HG03521 (cell line): ENCODE measurements at regions not wholly inside any gene's neighbourhood (a gene's known extent, or its start where the extent isn't known, plus 50 kb on each side); places are given as distances from the start of the nearest gene placed in this dataset.
"Not testable (repeated sequence)": the region's sequence is repeated elsewhere in the genome, so short reads cannot be mapped to it uniquely, and the experiment has no call there.

Source experiments
- ATAC-seq: cut with Tn5 transposase; IDR thresholded peaks from one replicate; pipeline ENCODE4 v1.9.1; 2021; ENCODE audit warnings: mild to moderate bottlenecking, moderate library complexity; ENCODE audit not compliant: unreplicated experiment

DNA sequence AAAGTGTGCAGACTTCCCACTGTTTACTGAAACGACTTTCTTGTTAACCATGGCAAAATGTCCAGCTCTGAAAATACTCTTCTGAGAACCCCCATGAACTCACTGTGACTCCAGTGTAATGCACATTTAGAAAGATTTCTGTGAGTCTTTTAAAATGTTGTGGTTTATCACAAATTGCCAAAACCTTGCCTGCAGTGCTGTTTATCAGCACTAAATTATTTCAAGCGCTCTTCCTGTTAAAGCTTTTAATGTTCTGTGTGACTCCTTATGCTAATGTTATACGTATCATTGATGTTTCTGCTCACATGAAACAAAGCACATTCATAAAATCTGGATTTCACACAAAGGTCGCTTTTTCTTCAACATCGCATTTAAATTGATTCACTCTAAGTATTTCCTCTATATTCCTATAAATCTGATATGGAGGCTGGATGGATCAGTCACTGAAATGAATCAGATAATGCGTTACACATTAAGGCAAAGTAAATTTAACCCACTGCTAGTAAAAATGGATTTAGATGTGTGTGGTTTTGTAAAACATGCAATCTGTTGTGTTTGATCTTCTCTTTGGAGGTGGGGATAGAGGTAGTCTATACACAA lies 521.2 kb downstream of the NYAP2 start:
- no peak for ATAC-seq

DNA sequence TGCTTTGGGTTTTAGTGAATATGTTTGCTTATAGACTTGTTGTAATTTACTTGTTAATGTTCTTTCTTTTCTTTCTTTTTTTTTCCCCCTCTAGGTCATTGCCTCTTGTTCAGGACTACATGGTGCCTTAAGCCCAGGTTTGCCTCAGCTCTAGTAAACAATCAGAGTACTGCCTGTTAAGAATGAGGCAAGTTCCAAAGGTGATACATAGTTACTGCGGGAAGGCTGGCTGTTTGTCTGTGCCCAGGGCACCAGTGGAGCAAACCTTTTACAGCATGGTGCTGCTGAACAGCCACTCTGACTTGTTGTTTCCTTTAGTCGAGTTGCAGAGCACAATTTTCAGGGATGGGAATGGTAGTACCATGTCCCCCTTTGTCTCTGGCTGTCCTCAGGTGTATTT lies 517.2 kb downstream of the NYAP2 start:
- ATAC-seq = no peak

DNA sequence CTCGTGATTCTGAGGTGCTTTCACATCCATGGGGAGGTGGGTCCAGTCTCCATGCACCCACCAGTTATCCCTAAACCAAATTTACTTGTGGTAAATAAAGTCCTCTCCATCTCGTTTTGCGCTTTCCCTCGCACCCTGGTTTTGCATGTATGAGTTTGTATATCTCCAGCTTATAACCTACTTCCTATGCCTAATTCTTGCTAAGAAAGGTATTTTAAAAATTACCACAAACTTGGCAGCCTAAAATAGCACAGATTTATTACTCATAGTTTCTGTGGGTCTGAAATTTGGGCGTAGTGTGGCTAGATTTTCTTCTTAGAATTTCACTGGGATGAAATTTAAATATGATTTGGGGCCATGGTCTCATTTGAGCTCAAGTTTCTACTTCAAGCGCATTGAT lies 511.5 kb downstream of the NYAP2 start:
- ATAC-seq = no peak

DNA sequence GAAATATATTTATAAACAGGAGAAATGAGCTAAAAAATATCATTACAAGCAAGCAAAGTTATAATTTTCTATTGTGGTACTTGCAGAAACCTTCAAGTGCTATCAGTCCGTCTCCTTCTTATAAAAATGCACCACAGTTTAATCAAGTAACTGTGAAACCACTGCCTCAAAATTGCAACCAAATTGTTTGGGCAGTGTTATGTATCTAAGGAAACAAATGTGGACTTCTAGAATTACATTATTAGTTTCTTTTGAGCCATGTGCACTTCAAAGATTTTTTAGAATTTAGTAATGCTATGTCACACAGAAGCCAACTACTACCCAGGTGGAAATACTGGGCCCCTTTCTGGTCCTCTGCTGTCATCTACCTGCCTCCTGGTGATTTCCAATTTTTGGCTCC lies 495.6 kb downstream of the NYAP2 start:
- no peak for ATAC-seq

DNA sequence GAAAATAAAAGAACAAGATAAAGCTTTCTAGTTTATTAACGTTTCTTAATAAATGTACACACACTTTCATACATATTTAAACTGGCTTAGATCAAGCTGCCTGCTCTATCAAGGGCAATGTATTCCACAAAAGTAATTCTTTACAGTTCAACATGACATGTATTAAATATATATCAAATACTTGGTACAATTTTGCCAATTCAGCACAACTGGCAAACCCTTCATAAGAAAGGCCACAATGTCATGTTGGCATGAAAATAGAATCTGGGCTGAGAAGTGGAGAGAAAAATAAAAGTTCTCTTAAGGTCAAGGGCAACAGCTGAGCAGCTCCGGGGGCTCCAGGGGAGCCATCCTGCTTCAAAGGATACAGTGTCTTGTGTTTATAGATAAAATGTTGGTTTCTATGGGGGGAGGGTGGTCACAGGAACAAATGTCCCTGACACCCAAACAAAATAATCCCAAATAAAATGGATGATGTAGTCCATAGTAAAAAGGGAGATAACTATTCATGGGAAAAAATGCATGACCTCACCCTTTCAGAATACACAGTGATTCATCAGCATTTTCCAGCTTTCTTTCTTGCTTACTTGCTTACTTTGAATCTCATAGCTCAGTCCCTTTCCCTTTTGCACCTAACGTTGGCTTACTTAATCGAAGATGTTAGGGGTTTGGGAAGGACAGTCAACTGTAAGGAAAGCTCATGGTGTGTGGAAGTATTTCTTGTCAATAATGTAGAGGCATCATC lies 494.9 kb downstream of the NYAP2 start:
- ATAC-seq = no peak

DNA sequence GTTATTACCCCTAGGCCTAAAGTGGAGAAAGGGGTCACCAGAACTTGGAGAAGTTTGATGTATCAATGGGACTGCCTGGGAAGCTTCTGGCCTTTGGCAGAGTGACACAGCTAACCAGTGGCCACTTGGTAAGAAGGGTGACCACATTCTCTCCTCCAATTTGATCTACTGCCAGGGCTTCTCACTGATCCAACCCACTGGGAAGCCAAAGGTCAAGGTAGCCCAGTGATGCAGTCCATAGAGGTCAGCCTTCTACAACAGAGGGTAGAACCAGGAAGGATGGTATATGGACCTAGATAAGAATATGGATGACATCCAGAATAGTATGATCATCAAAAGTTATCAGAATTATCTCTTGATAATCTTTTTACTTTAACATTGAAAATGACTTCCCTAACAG lies 493.6 kb downstream of the NYAP2 start:
- ATAC-seq = no peak

DNA sequence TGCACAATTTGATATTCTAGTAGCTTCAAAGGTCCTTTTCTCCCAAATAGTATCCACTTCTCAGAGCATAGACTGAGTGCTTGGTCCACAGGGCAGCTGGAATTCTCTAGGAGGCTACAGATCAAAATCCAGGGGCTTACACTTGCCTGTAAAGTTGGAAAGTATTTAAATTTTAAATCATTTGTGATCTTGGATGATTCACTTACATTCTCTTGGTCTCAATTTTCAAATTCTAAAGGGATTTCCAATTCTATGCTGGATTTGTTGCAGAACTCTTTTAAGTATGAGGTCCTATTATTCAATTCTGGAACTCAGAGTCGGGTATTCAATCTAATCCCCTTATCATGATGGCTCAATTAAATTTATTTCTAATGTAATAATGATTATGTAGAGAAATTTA lies 492.3 kb downstream of the NYAP2 start:
- ATAC-seq = no peak

DNA sequence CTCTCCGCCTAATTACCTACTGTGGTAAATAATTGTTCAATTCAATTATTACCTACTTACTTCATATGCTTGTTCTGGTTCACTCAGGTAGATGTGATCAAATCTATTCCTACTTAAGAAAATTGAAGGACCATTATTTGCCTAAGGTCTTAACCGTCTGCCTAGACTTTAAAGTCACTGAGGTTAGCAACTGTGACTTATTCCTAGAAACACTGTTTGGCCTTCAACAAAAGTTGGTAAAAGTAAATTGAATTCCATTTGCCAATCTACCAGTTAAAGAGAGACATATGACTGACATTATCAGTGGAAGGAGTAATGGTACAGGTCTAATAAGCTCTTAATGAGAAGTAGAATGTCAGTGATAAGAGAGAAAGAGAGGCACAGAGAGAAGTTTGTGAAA lies 491.5 kb downstream of the NYAP2 start:
- no peak for ATAC-seq

DNA sequence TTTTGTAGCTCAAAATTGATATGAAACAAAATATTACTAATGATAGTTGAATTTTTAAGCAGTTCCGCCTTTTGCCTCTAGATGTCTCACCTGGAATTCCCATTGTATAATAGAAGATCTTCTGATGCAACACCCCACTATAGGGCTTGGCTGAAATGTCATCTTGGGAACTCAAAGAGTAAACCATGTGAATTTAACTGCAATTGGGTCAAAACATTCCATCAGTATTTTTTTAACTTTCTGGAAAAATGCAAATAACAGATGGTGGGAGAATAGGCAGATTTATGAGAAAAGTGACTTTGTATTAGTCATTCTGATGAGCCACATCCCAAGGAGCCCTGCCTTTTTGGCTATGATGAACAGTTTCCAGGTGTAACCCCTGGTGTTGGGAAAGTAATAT lies 489.9 kb downstream of the NYAP2 start:
- no peak for ATAC-seq

DNA sequence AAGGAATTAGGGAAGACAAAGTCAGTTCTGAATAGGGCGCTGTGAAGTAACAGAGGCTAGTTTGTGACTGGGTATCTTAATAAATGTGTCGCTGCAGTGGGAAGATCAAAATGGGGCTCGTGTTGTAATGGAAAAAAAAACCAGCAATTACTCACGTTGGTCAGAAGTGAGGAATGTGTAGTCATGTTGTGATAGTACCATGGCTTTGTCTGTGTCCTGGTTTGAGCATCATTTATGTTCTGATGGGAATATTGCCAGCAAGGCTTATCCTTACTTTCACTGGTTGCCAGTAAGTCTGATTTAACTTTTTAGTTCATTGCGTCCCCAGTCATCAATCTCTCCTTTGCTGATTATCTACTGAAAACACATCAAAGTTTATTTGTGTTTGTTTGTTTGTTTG lies 467.6 kb downstream of the NYAP2 start:
- ATAC-seq = no peak

DNA sequence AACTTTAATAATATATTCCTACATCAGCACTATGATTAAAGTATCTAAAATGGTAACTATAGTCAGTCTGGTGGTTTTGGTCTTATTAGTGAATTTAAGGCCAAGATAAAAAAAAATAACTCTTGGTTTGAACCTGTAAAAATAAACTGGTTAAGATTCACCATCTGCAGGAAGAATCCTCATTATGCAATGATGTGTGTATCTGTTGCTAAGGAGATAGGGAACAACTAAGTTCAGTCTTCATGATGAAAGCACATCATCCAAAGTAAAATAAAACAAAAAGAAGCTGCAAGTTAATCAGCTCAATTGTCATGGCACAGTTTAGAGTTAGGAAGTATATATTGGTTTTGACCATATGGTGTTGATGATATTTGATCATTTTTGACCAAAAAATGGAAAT lies 466.0 kb downstream of the NYAP2 start:
- no peak for ATAC-seq

DNA sequence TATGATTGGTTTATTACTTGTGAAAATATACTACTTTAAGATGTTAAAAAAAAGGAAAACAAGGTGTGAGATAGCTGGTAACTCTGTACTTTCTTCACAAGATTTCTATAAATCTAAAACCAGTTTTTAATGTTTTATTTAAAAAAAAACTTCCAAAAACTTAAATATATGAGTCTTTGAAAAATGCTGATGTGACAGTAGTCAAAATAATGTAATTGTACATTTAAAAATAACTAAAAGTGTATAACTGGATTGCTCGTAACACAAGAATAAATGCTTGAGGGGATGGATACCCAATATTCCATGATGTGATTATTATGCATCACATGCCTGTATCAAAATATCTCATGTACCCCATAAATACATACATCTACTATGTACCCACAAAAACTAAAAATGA lies 464.9 kb downstream of the NYAP2 start:
- no peak for ATAC-seq

DNA sequence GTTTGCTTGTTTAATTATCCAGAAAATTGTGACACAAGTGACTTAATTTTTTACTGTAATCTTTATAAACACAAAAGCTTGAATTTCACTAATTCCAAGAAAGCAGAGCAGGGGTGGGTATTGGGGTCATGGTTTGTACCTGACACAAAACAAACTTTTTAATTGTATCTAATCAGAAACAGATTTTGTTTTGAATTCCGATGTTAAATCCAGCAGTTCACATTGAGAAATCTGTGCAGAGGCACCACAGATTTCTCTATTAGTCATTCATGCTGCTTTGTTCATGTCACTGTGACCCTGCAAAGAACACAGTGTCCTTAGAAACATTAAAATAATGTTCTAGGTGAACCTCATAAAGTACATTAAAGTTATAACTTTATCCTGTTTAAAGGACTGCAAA lies 443.4 kb downstream of the NYAP2 start:
- no peak for ATAC-seq

DNA sequence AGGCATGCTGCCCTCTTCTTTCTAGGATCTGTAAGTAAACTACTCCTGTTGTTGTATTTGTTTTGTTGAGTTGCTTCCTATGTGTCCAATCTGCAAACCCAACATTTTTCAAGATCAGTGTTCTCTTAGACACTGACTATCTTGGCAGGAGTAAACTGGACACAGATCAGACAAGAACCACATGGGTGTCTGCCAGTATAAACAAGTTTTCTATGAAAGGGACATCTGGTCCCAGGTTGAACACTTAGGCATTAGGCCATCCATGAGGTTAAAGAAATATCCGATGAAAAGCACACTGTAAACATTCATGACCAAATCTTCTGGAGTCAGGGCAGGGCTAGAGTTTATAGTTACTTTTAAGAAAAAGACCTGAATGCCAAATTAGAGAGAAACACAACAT lies 441.8 kb downstream of the NYAP2 start:
- ATAC-seq = no peak

DNA sequence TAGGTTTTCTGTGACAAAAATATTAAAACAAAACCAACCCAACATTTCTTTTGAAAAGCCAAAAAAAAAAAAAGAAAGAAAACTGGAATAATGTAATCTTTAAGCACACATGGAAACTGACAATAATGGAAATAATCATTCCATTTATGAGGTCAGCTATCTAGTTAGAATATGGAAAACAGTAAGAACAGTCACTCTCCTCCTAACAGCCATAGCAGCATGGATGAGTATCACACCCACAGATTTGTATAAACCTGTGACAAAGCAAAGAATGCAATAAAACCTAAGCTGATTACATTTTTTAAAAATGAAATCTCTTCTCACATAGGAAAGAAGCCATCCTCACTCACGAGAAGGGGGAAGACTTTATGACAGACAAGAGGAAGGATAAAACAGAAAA lies 437.8 kb downstream of the NYAP2 start:
- ATAC-seq = no peak

DNA sequence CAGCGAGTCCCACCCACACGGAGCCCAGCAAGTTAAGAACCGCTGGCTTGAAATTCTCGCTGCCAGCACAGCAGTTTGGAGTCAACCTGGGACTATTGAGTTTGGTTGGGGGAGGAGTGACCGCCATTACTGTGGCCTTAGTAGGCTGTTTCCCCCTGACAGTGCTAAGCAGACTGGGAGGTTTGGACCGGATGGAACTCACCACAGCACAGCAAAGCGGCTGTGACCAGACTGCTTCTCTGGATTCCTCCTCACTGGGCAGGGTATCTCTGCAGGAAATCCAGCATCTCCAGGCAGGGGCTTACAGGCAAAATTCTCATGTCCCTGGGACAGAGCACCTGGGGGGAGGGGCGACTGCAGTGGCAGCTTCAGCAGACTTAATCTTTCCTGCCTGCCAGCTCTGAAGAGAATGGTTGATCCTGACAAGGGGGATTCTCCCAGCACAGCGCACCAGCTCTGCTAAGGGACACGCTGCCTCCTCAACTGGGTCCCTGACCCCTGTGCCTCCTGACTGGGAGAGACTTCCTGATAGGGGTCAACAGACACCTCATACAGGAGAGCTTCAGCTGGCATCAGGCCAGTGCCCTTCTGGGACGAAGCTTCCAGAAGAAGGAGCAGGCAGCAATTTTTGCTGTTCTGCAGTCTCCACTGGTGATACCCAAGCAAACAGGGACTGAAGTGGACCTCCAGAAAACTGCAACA lies 425.4 kb downstream of the NYAP2 start:
- ATAC-seq = no peak

DNA sequence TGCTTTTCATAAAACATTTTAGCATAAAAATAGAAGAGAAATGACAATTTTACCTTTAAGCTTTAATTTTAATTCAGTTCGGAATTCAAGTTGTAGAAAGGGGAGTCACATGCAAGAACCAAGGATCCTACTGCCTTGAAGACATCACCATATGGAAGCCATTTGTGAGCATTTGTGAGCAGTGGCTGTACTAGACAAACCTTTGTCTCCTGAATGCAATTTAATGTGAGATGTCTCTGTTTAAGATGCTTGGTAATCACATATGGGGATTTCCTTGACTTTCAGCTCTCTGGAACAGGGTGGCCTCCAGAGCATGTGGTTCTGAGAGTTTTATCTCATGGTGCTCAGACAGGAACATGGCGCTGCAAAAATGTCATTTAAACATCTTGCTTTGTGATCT lies 421.8 kb downstream of the NYAP2 start:
- no peak for ATAC-seq

DNA sequence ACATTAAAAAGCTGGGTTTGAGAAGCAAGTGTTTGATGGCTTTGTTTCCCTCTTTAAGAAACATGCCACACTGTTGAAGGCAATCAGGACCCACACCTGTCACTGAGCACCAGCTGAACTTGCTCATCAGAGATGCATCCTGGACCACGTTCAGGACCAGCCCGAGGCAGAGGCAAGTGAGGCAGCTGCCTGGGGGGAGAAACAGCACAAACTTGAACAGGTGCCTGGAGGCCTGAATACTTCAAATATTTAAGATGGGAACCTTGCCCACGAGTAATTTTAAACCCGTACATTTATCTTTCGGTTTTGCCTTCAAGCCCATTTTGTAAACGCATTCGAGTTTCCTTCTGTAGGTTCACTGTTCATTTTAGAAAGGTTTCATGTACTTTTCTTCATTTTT lies 421.3 kb downstream of the NYAP2 start:
- ATAC-seq = no peak

DNA sequence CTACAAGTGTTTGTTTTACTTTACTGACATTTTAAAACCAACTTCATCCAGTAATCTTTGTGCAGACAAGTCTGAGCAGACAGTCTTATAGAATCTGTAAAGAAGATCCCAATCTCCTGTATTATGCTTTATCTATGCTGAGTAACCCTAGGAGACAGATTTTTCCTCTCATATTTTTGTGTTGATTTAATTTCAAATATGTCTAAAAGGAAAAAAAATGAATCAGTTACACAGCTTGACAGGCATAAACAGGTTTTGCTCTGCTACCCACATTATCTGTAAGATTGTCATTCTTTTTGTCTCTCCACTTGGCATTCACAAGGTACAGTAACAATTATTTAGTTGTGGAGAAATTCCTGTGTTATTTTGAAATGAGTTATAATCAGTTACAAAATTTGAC lies 415.0 kb downstream of the NYAP2 start:
- no peak for ATAC-seq

DNA sequence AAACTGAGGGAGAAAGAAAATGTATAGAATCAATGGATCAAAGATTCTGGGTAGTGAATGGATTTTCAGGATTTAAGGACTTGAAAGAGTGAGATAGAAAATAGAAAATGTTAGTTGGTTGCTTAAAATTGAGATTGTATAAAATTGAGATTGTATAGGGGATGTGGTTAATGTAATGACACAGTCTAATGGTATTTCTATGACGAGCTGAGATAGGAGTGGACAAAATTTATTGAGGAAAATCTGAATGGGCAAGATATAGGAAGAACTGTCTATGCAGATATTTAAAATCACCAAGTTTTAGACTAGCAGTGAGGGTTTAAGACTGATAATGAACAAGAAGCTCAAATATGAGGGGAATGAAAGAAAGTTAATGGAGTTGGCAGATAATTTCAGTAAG lies 406.6 kb downstream of the NYAP2 start:
- no peak for ATAC-seq

DNA sequence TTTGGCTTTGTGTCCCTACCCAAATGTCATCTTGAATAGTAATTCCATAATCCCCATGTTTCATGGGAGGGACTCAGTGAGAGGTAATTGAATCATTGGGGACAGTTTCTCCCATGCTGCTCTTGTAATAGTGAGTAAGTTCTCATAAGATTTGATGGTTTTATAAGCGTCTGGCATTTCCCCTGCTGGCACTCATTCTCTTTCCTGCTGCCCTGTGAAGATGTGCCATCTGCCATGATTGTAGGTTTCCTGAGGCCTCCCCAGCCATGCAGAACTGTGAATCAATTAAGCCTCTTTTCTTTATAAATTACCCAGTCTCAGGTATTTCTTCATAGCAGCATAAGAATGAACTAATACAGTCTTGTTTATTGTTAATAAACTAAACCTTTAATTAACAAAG lies 402.6 kb downstream of the NYAP2 start:
- ATAC-seq = not testable (repeated sequence)

DNA sequence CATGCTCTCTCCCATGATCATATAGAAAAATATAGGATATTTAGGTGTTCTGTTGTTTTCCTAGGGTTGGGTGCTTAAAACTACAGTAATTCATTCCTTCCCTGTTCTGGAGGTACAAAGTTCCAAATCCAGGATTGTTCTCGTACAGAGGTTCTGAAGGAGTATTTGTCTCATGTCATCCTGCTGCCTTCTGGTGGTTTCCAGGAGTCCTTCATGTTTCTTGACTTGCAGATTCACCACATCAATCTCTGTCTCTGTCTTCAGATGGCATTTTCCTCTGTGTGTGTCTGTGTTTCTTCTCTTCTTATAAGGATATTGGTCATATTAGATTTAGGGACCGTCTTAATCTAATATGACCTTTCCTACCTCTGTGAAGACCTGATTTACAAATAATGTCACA lies 397.9 kb downstream of the NYAP2 start:
- ATAC-seq = no peak
